ENCODE measurements at regions not wholly inside any gene's neighbourhood (a gene's known extent, or its start where the extent isn't known, plus 50 kb on each side); places are given as distances from the start of the nearest gene placed in this dataset.

DNA sequence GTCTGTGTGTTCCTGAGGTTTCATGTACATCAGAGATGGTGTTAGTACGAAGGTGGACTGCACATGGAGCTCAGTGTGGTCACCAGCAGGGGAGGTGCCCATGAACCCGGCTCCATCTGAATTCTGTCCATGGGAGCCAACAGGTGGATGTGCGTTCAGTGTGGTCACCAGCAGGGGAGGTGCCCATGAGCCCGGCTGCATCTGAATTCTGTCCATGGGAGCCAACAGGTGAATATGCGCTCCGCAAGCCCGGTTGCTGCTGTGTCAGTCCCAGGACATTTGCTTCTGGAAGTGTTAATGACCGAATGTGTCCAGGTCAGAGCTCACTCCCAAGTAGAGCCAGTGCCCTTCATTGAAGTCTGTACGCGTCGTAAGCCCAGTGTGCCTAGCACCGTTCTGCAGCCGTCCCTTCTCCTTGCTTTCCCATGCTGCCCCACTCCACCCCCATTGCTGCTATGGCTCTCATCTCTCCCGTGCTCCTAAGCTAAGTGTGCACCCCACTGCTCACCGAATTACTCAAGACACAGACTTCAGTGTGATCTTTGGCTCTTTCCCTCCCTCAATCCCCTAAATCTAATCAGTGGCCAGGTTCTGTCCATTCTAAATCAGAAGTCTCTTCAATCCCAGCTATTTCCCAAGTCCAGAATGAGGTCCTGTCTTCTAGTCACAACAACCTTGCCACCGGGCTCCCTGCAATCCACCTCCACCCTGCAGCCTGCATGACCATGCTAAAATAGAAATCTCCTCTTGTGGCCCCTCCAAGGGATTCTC lies 352.4 kb downstream of the TCERG1L start:
- TF ChIP-seq, protein P1, sequence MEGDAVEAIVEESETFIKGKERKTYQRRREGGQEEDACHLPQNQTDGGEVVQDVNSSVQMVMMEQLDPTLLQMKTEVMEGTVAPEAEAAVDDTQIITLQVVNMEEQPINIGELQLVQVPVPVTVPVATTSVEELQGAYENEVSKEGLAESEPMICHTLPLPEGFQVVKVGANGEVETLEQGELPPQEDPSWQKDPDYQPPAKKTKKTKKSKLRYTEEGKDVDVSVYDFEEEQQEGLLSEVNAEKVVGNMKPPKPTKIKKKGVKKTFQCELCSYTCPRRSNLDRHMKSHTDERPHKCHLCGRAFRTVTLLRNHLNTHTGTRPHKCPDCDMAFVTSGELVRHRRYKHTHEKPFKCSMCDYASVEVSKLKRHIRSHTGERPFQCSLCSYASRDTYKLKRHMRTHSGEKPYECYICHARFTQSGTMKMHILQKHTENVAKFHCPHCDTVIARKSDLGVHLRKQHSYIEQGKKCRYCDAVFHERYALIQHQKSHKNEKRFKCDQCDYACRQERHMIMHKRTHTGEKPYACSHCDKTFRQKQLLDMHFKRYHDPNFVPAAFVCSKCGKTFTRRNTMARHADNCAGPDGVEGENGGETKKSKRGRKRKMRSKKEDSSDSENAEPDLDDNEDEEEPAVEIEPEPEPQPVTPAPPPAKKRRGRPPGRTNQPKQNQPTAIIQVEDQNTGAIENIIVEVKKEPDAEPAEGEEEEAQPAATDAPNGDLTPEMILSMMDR (IDR thresholded peaks at IDR 0.05), result no peak
- no peak for TF ChIP-seq POLR2A (IDR thresholded peaks at IDR 0.05)
